Cardiac fibroblast (primary cell): ENCODE measurements at regions not wholly inside any gene's neighbourhood (a gene's known extent, or its start where the extent isn't known, plus 50 kb on each side); places are given as distances from the start of the nearest gene placed in this dataset.
A peak's percentile ranks its signal among the peaks of the same experiment; 100 is the strongest.

Experiments used
- DNase-seq, 2 donors: peaks; one replicate each; pipeline versions ENCODE4 v3.0.0 to v3.0.0-alpha.2; 2010; ENCODE audit warnings: low read depth in 2 of 2
- H3K4me3 ChIP-seq, 2 donors: replicated peaks in 1 of 2; 1 replicate in 1 of 2; 2 replicates in 1 of 2; pipeline ENCODE4 v1.5.1; 2011; ENCODE audit warnings: low read depth in 2 of 2, low read length in 2 of 2, mild to moderate bottlenecking in 2 of 2, moderate library complexity in 1 of 2
- TF ChIP-seq, protein P1 (sequence below): IDR thresholded peaks from one replicate; pipeline ENCODE4 v1.5.1; 2011; ENCODE audit warnings: low read depth, mild to moderate bottlenecking, low read length, inconsistent platforms

DNA sequence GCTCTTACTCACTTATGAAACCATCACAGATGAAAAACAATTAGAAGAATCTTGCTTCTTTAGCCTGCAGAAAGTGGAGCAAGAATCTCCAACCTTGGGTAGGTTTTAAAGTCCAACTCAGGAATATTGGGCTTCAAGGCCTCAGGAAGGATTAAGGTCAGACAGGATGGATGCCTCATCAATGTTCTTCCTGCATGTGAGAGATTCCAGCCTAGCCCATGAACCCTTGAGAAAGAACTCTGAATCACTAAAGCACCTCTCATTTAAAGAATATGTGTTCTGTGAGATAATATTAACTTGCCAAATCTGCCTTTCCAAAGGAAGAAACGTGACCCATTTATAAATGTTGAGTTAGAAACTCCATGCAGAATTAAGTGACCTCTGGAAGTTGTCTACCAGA is 345.2 kb upstream of the CAMK1G start:
- TF ChIP-seq, protein P1, sequence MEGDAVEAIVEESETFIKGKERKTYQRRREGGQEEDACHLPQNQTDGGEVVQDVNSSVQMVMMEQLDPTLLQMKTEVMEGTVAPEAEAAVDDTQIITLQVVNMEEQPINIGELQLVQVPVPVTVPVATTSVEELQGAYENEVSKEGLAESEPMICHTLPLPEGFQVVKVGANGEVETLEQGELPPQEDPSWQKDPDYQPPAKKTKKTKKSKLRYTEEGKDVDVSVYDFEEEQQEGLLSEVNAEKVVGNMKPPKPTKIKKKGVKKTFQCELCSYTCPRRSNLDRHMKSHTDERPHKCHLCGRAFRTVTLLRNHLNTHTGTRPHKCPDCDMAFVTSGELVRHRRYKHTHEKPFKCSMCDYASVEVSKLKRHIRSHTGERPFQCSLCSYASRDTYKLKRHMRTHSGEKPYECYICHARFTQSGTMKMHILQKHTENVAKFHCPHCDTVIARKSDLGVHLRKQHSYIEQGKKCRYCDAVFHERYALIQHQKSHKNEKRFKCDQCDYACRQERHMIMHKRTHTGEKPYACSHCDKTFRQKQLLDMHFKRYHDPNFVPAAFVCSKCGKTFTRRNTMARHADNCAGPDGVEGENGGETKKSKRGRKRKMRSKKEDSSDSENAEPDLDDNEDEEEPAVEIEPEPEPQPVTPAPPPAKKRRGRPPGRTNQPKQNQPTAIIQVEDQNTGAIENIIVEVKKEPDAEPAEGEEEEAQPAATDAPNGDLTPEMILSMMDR, result no peak
- no peak for DNase-seq
- no peak overlapping the region for H3K4me3 ChIP-seq

DNA sequence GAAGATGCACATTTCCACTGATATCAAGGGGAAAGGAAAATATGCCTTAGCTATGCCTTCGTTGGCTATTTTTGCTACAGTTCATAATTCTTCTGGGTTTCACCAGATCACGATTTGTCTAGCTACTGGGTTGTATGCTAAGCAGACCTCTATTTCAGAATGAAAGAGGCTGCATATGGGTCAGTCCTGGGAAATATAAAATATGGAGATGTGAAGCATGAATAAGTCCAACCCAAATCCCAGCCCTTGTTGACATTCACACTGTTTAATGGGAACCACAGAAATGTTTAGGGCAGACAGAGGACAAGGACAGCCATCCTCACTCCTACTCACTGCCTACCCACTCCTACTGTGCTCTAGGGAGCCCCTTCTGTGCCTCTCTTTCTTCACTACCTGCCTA is 343.2 kb upstream of the CAMK1G start:
- no peak for DNase-seq
- TF ChIP-seq, protein P1, result no peak
- no peak overlapping the region for H3K4me3 ChIP-seq

DNA sequence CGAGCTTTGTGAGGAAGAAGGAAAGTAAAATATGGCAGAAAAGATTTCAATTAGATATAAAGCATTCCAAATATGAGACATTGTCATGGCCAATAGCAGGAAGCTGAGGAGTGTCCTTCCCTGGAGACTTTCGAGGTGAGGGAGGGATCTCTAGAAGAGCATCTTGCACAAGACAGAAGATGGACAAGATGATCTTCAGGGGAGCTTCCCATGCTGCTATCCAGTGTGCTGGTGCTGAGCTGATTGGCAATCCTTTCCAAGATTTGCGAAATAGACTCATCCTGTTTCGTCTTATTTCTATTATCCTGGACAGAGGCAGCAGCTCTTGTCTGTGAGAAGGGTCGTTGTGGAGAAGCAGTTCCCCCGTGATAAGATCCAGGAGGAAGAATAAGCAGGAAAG is 342.0 kb upstream of the CAMK1G start:
- peak in 1 of 2 donors; percentile 3 for DNase-seq
- TF ChIP-seq, protein P1, result no peak
- no peak overlapping the region for H3K4me3 ChIP-seq

DNA sequence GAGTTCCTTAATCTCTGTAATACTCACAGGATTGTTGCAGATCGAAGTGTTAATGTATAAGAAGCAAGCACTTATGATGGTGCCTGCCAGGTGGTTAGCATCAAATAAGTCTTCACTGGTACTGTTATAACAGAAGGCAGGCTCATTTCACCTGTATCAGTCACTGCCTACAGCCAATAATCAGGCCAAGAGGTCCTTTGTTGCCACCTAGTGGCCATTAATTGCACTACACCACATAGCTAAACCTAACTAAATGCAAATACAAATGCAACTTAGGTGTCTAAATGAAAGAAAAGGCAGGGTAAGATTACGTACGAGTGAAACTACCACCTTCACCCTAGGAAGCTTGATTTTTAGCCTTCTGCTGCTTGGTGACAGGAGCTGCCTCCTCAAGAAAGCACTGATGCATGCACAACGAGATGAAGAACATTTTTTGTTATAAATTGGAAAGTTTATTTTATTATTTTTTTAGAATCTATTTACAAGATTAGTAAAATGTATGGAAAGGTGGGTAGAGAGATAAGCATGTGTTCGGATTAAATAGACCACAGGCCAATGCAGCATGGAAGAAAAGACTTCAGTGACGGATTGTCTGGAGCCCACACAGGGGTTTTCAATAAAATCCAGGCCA is 334.8 kb upstream of the CAMK1G start:
- no peak overlapping the region for H3K4me3 ChIP-seq
- peak; percentile 68 to 71 for DNase-seq
- TF ChIP-seq, protein P1, result peak; percentile 85

DNA sequence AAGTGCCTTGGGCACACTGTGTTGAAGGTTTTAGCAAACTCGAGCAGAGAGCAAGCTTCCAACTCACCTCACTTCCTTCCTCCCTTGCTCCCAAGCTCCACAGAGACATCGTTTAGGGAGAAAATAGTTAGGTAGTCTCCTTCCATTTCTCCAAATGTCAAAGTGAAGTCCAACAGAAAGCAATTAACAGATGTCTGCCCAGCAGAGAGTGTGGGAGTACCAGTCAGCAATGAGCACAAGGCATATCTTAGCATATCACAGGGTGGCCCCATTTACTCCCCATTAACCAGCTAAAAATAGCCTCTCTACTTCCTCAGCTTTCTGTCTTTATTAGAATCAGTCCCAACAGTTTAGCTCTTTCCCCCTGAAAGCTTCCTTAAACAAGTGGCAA is 334.2 kb upstream of the CAMK1G start:
- no peak for DNase-seq
- no peak overlapping the region for H3K4me3 ChIP-seq
- TF ChIP-seq, protein P1, result no peak

DNA sequence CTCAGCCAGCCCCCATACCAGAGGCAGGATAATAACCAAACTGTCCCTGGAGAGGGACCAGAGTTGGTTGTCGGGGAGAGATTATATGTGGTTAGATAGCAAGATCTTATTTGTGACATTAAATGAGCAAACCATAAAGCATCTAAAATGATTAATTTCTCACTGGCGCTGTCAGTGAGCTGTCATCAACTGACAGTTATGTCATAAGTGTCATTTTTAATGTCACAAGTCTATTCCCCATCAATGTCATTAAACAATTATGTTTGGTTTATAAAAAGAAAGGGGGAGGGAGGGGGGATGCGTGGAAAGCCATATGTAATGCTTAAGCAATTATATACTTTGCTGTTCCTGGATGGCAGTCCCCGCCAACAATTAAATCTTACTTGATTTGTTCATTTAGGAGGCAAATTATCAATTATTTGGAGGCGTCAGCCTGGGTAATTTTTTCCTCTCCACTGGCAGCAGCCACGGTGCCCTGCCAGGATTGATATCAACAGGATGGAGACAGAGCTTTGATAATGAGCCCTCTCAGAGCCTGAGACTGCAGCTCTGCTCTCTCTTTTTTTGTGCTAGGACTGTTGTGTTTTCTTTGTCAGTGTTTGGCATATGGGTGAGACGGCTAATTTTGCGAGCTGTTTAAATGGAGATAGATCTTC is 333.6 kb upstream of the CAMK1G start:
- H3K4me3 ChIP-seq, result no peak overlapping the region
- TF ChIP-seq, protein P1, result no peak
- no peak for DNase-seq
